ENCODE measurements at regions not wholly inside any gene's neighbourhood (a gene's known extent, or its start where the extent isn't known, plus 50 kb on each side); places are given as distances from the start of the nearest gene placed in this dataset.

GRCh38 chr5:2515180-2515764, 236.2 kb downstream of the IRX2 start:
- no peak for TF ChIP-seq POLR2A (IDR thresholded peaks at IDR 0.05; ENCODE audit: low read length)
- no peak for TF ChIP-seq GATA1 (IDR thresholded peaks at IDR 0.05; ENCODE audit: low read depth, low read length)
